ENCODE measurements at regions not wholly inside any gene's neighbourhood (a gene's known extent, or its start where the extent isn't known, plus 50 kb on each side); places are given as distances from the start of the nearest gene placed in this dataset.
A peak's percentile ranks its signal among the peaks of the same experiment; 100 is the strongest.
"Not testable (repeated sequence)": the region's sequence is repeated elsewhere in the genome, so short reads cannot be mapped to it uniquely, and the experiment has no call there.

GRCh38 chr11:115610908-115611307 lies 106.7 kb upstream of the CADM1 start:
- H2AFZ ChIP-seq (ENCODE audit: low read depth, low read length) = no peak overlapping the region
- no peaks in the 10 kb centered on the region for H3F3A ChIP-seq (ENCODE audit: insufficient read depth, low read length, poor library complexity, severe bottlenecking)
- no peaks in the 10 kb centered on the region for H3K27me3 ChIP-seq (ENCODE audit: insufficient read depth, low read depth, low read length)
- no peaks in the 10 kb centered on the region for H3K36me3 ChIP-seq (ENCODE audit: insufficient read depth, low read length)
- H3K9ac ChIP-seq (ENCODE audit: low read length) = no peak overlapping the region
- no peaks in the 10 kb centered on the region for H3K79me2 ChIP-seq (replicated peaks; ENCODE audit: insufficient read depth, low read length)
- H3K4me3 ChIP-seq (ENCODE audit: low read length) = no peak overlapping the region
- no peaks in the 10 kb centered on the region for H4K20me1 ChIP-seq (ENCODE audit: insufficient read depth)
- no peaks in the 10 kb centered on the region for H3K9me2 ChIP-seq (ENCODE audit: insufficient read depth, low read length)
- TF ChIP-seq SMC3 (conservative IDR thresholded peaks at IDR 0.05; ENCODE audit: poor library complexity) = no peak
- no peak for TF ChIP-seq EZH2 (IDR thresholded peaks at IDR 0.05; ENCODE audit: borderline replicate concordance, insufficient read depth, low read length, poor library complexity, severe bottlenecking)
- TF ChIP-seq RAD21 (conservative IDR thresholded peaks at IDR 0.05) = no peak
- no peak for TF ChIP-seq REST (IDR thresholded peaks at IDR 0.05; ENCODE audit: borderline replicate concordance)
- no peak for TF ChIP-seq CTCF (IDR thresholded peaks at IDR 0.05; ENCODE audit: poor library complexity, severe bottlenecking)
- no peak for TF ChIP-seq EP300 (conservative IDR thresholded peaks at IDR 0.05; ENCODE audit: poor library complexity, severe bottlenecking)
- TF ChIP-seq MXI1 (conservative IDR thresholded peaks at IDR 0.05; ENCODE audit: poor library complexity, severe bottlenecking) = no peak
- no peak for TF ChIP-seq TAF1 (IDR thresholded peaks at IDR 0.05; ENCODE audit: low read depth)
- no peak for TF ChIP-seq POLR2AphosphoS5 (IDR thresholded peaks at IDR 0.05)
- no peak overlapping the region for H3K4me2 ChIP-seq (ENCODE audit: low read length)
- no peaks in the 10 kb centered on the region for H3K9me3 ChIP-seq (ENCODE audit: low read length)
- H3K27ac ChIP-seq (ENCODE audit: low read length) = peak overlapping the region; percentile 15

- H3K27ac ChIP-seq (ENCODE audit: low read length); H3F3A ChIP-seq (ENCODE audit: insufficient read depth, low read length, poor library complexity, severe bottlenecking); H4K20me1 ChIP-seq (ENCODE audit: insufficient read depth); H3K9me2 ChIP-seq (ENCODE audit: insufficient read depth, low read length); H3K9me3 ChIP-seq (ENCODE audit: low read length); H2AFZ ChIP-seq (ENCODE audit: low read depth, low read length); H3K27me3 ChIP-seq (ENCODE audit: insufficient read depth, low read depth, low read length); H3K36me3 ChIP-seq (ENCODE audit: insufficient read depth, low read length); H3K4me2 ChIP-seq (ENCODE audit: low read length); H3K4me3 ChIP-seq (ENCODE audit: low read length); H3K9ac ChIP-seq (ENCODE audit: low read length); H3K79me2 ChIP-seq (replicated peaks; ENCODE audit: insufficient read depth, low read length): not testable (repeated sequence)
Observed at GRCh38 chr11:115610234-115610633, 106.0 kb upstream of the CADM1 start.

GRCh38 chr11:115608976-115609375 lies 104.8 kb upstream of the CADM1 start:
- H3K36me3 ChIP-seq (ENCODE audit: insufficient read depth, low read length) = no peaks in the 10 kb centered on the region
- H3K9me3 ChIP-seq (ENCODE audit: low read length) = no peaks in the 10 kb centered on the region
- H3K9me2 ChIP-seq (ENCODE audit: insufficient read depth, low read length) = no peaks in the 10 kb centered on the region
- H3F3A ChIP-seq (ENCODE audit: insufficient read depth, low read length, poor library complexity, severe bottlenecking) = no peaks in the 10 kb centered on the region
- H3K27me3 ChIP-seq (ENCODE audit: insufficient read depth, low read depth, low read length) = no peaks in the 10 kb centered on the region
- H3K4me3 ChIP-seq (ENCODE audit: low read length) = no peak overlapping the region
- no peak overlapping the region for H2AFZ ChIP-seq (ENCODE audit: low read depth, low read length)
- H3K9ac ChIP-seq (ENCODE audit: low read length) = no peak overlapping the region
- H3K79me2 ChIP-seq (replicated peaks; ENCODE audit: insufficient read depth, low read length) = no peaks in the 10 kb centered on the region
- no peak for TF ChIP-seq CTCF (IDR thresholded peaks at IDR 0.05; ENCODE audit: poor library complexity, severe bottlenecking)
- TF ChIP-seq POLR2AphosphoS5 (IDR thresholded peaks at IDR 0.05) = no peak
- TF ChIP-seq MXI1 (conservative IDR thresholded peaks at IDR 0.05; ENCODE audit: poor library complexity, severe bottlenecking) = no peak
- TF ChIP-seq RAD21 (conservative IDR thresholded peaks at IDR 0.05) = no peak
- no peak for TF ChIP-seq TAF1 (IDR thresholded peaks at IDR 0.05; ENCODE audit: low read depth)
- no peak for TF ChIP-seq SMC3 (conservative IDR thresholded peaks at IDR 0.05; ENCODE audit: poor library complexity)
- TF ChIP-seq EZH2 (IDR thresholded peaks at IDR 0.05; ENCODE audit: borderline replicate concordance, insufficient read depth, low read length, poor library complexity, severe bottlenecking) = no peak
- TF ChIP-seq EP300 (conservative IDR thresholded peaks at IDR 0.05; ENCODE audit: poor library complexity, severe bottlenecking) = no peak
- no peak overlapping the region for H3K4me2 ChIP-seq (ENCODE audit: low read length)
- no peaks in the 10 kb centered on the region for H4K20me1 ChIP-seq (ENCODE audit: insufficient read depth)
- H3K27ac ChIP-seq (ENCODE audit: low read length) = no peak overlapping the region

All from neural cell (in vitro differentiated cells).